Left lung (tissue), 4 donors: ENCODE measurements at regions not wholly inside any gene's neighbourhood (a gene's known extent, or its start where the extent isn't known, plus 50 kb on each side); places are given as distances from the start of the nearest gene placed in this dataset.
"Not testable (repeated sequence)": the region's sequence is repeated elsewhere in the genome, so short reads cannot be mapped to it uniquely, and the experiment has no call there.

Experiments
- ATAC-seq: fragments of 200-7000 bp; cut with Tn5 transposase; one replicate; pipeline ENCODE4 v1.9.1; 2020; ENCODE audit warnings: moderate library complexity
- DNase-seq, 4 donors: peaks; one replicate each; pipeline ENCODE4 v3.0.0-alpha.2; 2013 to 2020
- H3K27ac ChIP-seq, 2 donors: fragments of 200-600 bp; sonication (generic) in 1 of 2; one replicate each; pipeline versions ENCODE4 v1.5.0 to v1.8.0; 2020 to 2021
- H3K27me3 ChIP-seq, 2 donors: fragments of 200-600 bp; sonication (generic) in 1 of 2; one replicate each; pipeline versions ENCODE4 v1.5.0 to v1.8.0; 2020 to 2021
- H3K36me3 ChIP-seq, 2 donors: fragments of 200-600 bp; sonication (generic) in 1 of 2; one replicate each; pipeline versions ENCODE4 v1.5.0 to v1.8.0; 2020 to 2021
- H3K4me1 ChIP-seq, 2 donors: fragments of 200-600 bp; one replicate each; pipeline ENCODE4 v1.8.0; 2021
- H3K4me3 ChIP-seq, 2 donors: fragments of 200-600 bp; sonication (generic) in 1 of 2; one replicate each; pipeline versions ENCODE4 v1.5.0 to v1.8.0; 2020 to 2021; ENCODE audit warnings: mild to moderate bottlenecking in 1 of 2
- H3K9me3 ChIP-seq, 2 donors: fragments of 200-600 bp; sonication (generic) in 1 of 2; one replicate each; pipeline versions ENCODE4 v1.5.0 to v1.8.0; 2020 to 2021
- intact Hi-C, 2 donors: fragments of 100-400 bp; cut with DNase I; formaldehyde crosslinking; loops; one replicate each; pipeline versions ENCODE4 v1.11.2 to v1.14.2; 2022
- TF ChIP-seq, protein P1 (sequence below), 2 donors: fragments of 200-600 bp; sonication (generic) in 1 of 2; IDR thresholded peaks; one replicate each; pipeline versions ENCODE4 v1.5.0 to v1.8.0; 2021; ENCODE audit warnings: antibody characterized with exemption in 2 of 2
- donor health status: DM: no; HTN: yes; CAD: no.
- donor health status: DM: no; HTN: no; CAD: no.

DNA sequence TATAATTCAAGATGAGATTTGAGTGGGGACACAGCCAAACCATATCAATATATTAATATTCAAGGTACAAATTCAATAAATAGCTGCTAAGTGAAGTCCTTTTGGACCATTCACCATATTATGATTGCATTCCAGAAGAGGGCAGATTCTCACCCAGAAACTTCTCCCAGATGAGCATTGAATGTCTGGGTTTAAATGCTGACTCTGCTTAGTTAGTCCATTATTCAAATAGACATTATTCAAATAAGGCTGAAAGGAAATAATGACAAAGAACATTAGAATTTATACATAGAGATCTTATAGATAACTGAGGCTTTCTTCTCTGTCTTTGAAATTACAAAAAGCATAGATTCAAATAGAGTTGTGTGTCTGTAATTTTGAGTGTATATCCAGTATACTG, 579.4 kb upstream of the SLC8A1 start:
- ATAC-seq (no peak), DNase-seq (no peak)
- TF ChIP-seq, protein P1, sequence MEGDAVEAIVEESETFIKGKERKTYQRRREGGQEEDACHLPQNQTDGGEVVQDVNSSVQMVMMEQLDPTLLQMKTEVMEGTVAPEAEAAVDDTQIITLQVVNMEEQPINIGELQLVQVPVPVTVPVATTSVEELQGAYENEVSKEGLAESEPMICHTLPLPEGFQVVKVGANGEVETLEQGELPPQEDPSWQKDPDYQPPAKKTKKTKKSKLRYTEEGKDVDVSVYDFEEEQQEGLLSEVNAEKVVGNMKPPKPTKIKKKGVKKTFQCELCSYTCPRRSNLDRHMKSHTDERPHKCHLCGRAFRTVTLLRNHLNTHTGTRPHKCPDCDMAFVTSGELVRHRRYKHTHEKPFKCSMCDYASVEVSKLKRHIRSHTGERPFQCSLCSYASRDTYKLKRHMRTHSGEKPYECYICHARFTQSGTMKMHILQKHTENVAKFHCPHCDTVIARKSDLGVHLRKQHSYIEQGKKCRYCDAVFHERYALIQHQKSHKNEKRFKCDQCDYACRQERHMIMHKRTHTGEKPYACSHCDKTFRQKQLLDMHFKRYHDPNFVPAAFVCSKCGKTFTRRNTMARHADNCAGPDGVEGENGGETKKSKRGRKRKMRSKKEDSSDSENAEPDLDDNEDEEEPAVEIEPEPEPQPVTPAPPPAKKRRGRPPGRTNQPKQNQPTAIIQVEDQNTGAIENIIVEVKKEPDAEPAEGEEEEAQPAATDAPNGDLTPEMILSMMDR (IDR thresholded peaks at IDR 0.05), result no peak
- Histone ChIP-seq H3K27ac (no peak overlapping the region), H3K27me3 (no peaks in the 10 kb centered on the region), H3K9me3 (no peaks in the 10 kb centered on the region), H3K4me1 (no peaks in the 10 kb centered on the region), H3K4me3 (no peak overlapping the region), H3K36me3 (no peaks in the 10 kb centered on the region)
- intact Hi-C loops, result no loop called here

- H3K4me3 ChIP-seq, result no peak overlapping the region
- no peaks in the 10 kb centered on the region for H3K36me3 ChIP-seq
- intact Hi-C loops, result no loop called here
- no peak for DNase-seq
- no peaks in the 10 kb centered on the region for H3K9me3 ChIP-seq
- TF ChIP-seq, protein P1 (IDR thresholded peaks at IDR 0.05), result no peak
- no peak overlapping the region for H3K27ac ChIP-seq
- no peak for ATAC-seq
- H3K4me1 ChIP-seq, result no peaks in the 10 kb centered on the region
- no peaks in the 10 kb centered on the region for H3K27me3 ChIP-seq
Measured at GRCh38 chr2:41032715-41033114, 580.8 kb upstream of the SLC8A1 start.

GRCh38 chr2:41033127-41033526, 581.2 kb upstream of the SLC8A1 start:
- TF ChIP-seq, protein P1 (IDR thresholded peaks at IDR 0.05), result no peak
- H3K27ac ChIP-seq, result no peak overlapping the region
- DNase-seq, result no peak
- H3K4me1 ChIP-seq, result no peaks in the 10 kb centered on the region
- H3K4me3 ChIP-seq, result no peak overlapping the region
- no peaks in the 10 kb centered on the region for H3K27me3 ChIP-seq
- intact Hi-C loops, result no loop called here
- ATAC-seq, result no peak
- H3K9me3 ChIP-seq, result no peaks in the 10 kb centered on the region
- no peaks in the 10 kb centered on the region for H3K36me3 ChIP-seq

DNA sequence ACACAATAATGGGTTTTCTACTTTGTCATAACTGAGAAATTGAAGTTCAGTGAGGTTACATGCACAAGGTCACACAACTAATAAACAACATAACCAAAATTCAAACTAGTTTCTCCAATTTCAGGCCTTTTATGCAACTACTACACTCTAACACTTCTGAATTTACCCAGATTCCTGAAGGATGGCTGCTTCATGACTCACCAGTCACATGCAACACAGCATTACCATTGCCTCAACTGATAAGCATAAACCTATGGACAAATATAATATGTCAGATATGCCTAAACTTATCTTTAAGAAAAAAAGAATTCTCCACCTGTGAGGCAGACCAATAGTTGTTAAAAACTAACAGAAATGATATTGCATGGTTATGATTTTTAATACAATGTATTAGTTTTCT, 586.5 kb upstream of the SLC8A1 start:
- H3K9me3 ChIP-seq, result no peaks in the 10 kb centered on the region
- no peak overlapping the region for H3K27ac ChIP-seq
- TF ChIP-seq, protein P1 (IDR thresholded peaks at IDR 0.05), result no peak
- H3K27me3 ChIP-seq, result no peaks in the 10 kb centered on the region
- DNase-seq (no peak), ATAC-seq (no peak)
- H3K4me3 ChIP-seq, result no peak overlapping the region
- no peaks in the 10 kb centered on the region for H3K36me3 ChIP-seq
- no peaks in the 10 kb centered on the region for H3K4me1 ChIP-seq
- intact Hi-C loops, result no loop called here

- H3K36me3 ChIP-seq, H3K4me3 ChIP-seq, DNase-seq, H3K27ac ChIP-seq, H3K27me3 ChIP-seq, H3K4me1 ChIP-seq, ATAC-seq, intact Hi-C loops, H3K9me3 ChIP-seq: not testable (repeated sequence)
Measured at GRCh38 chr2:41039750-41040149, 587.9 kb upstream of the SLC8A1 start.

DNA sequence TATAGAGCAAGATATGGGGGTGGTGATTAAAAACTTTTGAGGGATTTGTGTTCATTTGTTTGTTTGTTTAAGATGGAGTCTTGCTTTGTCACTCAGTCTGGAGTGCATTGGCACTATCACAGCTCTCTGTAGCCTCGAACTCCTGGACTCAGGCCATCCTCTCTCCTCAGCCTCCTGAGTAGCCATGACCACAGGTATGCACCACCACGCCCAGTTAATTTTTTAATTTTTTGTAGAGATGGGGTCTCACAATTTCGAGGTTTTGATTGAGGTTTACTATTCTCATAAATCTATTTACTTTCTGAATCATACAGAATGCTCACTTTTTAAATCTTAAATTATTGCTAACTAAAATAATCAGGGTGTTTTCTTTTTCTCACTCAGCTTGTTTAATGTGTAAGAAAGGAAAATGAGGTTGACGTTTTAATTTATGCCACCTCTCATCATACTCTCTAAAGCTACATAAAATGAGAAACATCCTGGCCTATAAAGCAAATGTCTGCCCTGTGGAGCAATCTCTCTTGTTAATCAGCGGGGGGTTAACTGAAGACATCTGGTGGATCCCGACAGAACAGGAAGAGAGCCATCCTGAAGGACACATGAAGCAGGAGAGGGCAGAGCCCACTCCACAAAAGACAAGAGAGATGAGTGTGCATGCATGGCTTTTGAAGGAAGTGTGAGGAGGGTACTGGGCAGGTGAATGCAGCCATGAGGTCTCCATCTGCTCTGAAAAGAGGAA, 589.1 kb upstream of the SLC8A1 start:
- Histone ChIP-seq H3K27me3 (no peaks in the 10 kb centered on the region), H3K9me3 (no peaks in the 10 kb centered on the region), H3K27ac (no peak overlapping the region), H3K4me1 (no peaks in the 10 kb centered on the region), H3K36me3 (no peaks in the 10 kb centered on the region), H3K4me3 (no peak overlapping the region)
- TF ChIP-seq, protein P1 (IDR thresholded peaks at IDR 0.05), result no peak
- ATAC-seq, result no peak
- intact Hi-C loops, result no loop called here
- no peak for DNase-seq
